SK-N-SH (cell line): ENCODE measurements at regions not wholly inside any gene's neighbourhood (a gene's known extent, or its start where the extent isn't known, plus 50 kb on each side); places are given as distances from the start of the nearest gene placed in this dataset.

Experiments
- CTCF ChIA-PET: fragments of 300-600, 350-600 bp; formaldehyde crosslinking; extraction: SDS; loops from one replicate; lab custom pipeline; 2021; lab: Yijun Ruan, JAX
- POLR2A ChIA-PET: fragments of 350-600 bp; sonication (Branson Sonifier 250); formaldehyde crosslinking; extraction: SDS; loops from one replicate; lab custom pipeline; 2020; ENCODE audit warnings: antibody characterized with exemption, inconsistent platforms; lab: Yijun Ruan, JAX
- DNase-seq: peaks from one replicate; pipeline ENCODE4 v3.0.0; 2012
- H2AFZ ChIP-seq: fragments of 200-600 bp; sonication (generic); 2 replicates; pipeline ENCODE4 v1.8.1; 2016; ENCODE audit warnings: antibody characterized with exemption, mild to moderate bottlenecking, low read depth
- H3F3A ChIP-seq: fragments of 200-600 bp; sonication (generic); replicated peaks from 2 replicates; pipeline ENCODE3; 2016; ENCODE audit warnings: antibody characterized with exemption, mild to moderate bottlenecking; ENCODE audit not compliant: insufficient read depth
- H3K27ac ChIP-seq, 2 experiments: fragments of 200-500 bp in 1 of 2; fragments of 200-600 bp in 1 of 2; sonication (Bioruptor generic) in 1 of 2; sonication (generic), shearing (Covaris generic) in 1 of 2; 2 replicates each; pipeline versions ENCODE4 v1.5.1 to v1.6.1; 2014 to 2016; ENCODE audit warnings: low read depth in 2 of 2, inconsistent platforms in 1 of 2, low read length in 1 of 2, mild to moderate bottlenecking in 1 of 2, mixed read lengths in 1 of 2
- H3K27me3 ChIP-seq: fragments of 200-600 bp; sonication (generic), shearing (Covaris generic); 2 replicates; pipeline ENCODE4 v1.6.1; 2016; ENCODE audit warnings: mixed run types; ENCODE audit not compliant: insufficient read depth
- H3K36me3 ChIP-seq, 2 experiments: fragments of 200-500 bp in 1 of 2; fragments of 200-600 bp in 1 of 2; sonication (Bioruptor generic) in 1 of 2; sonication (generic) in 1 of 2; replicated peaks in 1 of 2; 2 replicates each; pipeline versions ENCODE3 to v1.5.1; 2014 to 2016; ENCODE audit warnings: low read length in 1 of 2, mild to moderate bottlenecking in 1 of 2; ENCODE audit not compliant: insufficient read depth in 2 of 2, control insufficient read depth in 1 of 2
- H3K4me1 ChIP-seq, 2 experiments: fragments of 200-500 bp in 1 of 2; fragments of 200-600 bp in 1 of 2; sonication (Bioruptor generic) in 1 of 2; sonication (generic), shearing (Covaris generic) in 1 of 2; 2 replicates each; pipeline versions ENCODE4 v1.5.1 to v1.6.1; 2014 to 2016; ENCODE audit warnings: low read depth in 1 of 2, low read length in 1 of 2, mixed run types in 1 of 2; ENCODE audit not compliant: insufficient read depth in 2 of 2, control insufficient read depth in 1 of 2
- H3K4me2 ChIP-seq: fragments of 200-600 bp; sonication (generic), shearing (Covaris generic); 2 replicates; pipeline ENCODE4 v1.6.1; 2017; ENCODE audit warnings: mixed run types
- H3K4me3 ChIP-seq, 2 experiments: fragments of 200-500 bp in 1 of 2; fragments of 200-600 bp in 1 of 2; sonication (Bioruptor generic) in 1 of 2; sonication (generic), shearing (Covaris generic) in 1 of 2; 2 replicates each; pipeline versions ENCODE4 v1.5.1 to v1.8.1; 2014 to 2016; ENCODE audit warnings: low read depth in 2 of 2, inconsistent platforms in 1 of 2, low read length in 1 of 2, mild to moderate bottlenecking in 1 of 2, mixed read lengths in 1 of 2, moderate library complexity in 1 of 2
- H3K79me2 ChIP-seq: fragments of 200-600 bp; sonication (generic); 2 replicates; pipeline ENCODE4 v1.8.1; 2017; ENCODE audit warnings: mild to moderate bottlenecking; ENCODE audit not compliant: insufficient read depth
- H3K9ac ChIP-seq: fragments of 200-600 bp; sonication (generic); 2 replicates; pipeline ENCODE4 v1.6.1; 2017; ENCODE audit warnings: mixed run types
- H3K9me2 ChIP-seq: fragments of 200-600 bp; sonication (generic); 2 replicates; pipeline ENCODE4 v1.6.1; 2017; ENCODE audit warnings: mixed run types
- H3K9me3 ChIP-seq: fragments of 200-600 bp; sonication (generic); 2 replicates; pipeline ENCODE4 v1.6.1; 2017; ENCODE audit warnings: mixed run types, mild to moderate bottlenecking, moderate library complexity
- H4K20me1 ChIP-seq: fragments of 200-600 bp; sonication (generic); 2 replicates; pipeline ENCODE4 v1.6.1; 2017; ENCODE audit warnings: mild to moderate bottlenecking, mixed run types; ENCODE audit not compliant: insufficient read depth
- ELF1 ChIP-seq: IDR thresholded peaks from 2 replicates; pipeline ENCODE4 v1.4.0; 2012
- EP300 ChIP-seq, 2 experiments: IDR thresholded peaks; 2 replicates each; pipeline versions ENCODE4 v1.4.0 to v1.6.1; 2012; ENCODE audit warnings: borderline replicate concordance in 1 of 2, low read depth in 1 of 2, low read length in 1 of 2
- EZH2phosphoT487 ChIP-seq: fragments of 200-600 bp; sonication (generic); IDR thresholded peaks from 2 replicates; pipeline ENCODE4 v1.6.1; 2017; ENCODE audit warnings: low read depth, mixed run types, mild to moderate bottlenecking, antibody characterized with exemption, moderate library complexity, borderline replicate concordance
- FOXM1 ChIP-seq: IDR thresholded peaks from 2 replicates; pipeline ENCODE4 v1.4.0; 2012; ENCODE audit warnings: low read depth, mild to moderate bottlenecking
- MXI1 ChIP-seq: IDR thresholded peaks from 2 replicates; pipeline ENCODE4 v1.6.1; 2012; ENCODE audit warnings: mild to moderate bottlenecking, low read depth, low read length, improper control_type of control experiment
- NFIC ChIP-seq: IDR thresholded peaks from 2 replicates; pipeline ENCODE4 v1.4.0; 2012; ENCODE audit warnings: borderline replicate concordance
- NRF1 ChIP-seq: IDR thresholded peaks from 2 replicates; pipeline ENCODE4 v1.6.1; 2012; ENCODE audit warnings: low read depth, mild to moderate bottlenecking, low read length
- POLR2AphosphoS5 ChIP-seq: IDR thresholded peaks from 2 replicates; pipeline ENCODE4 v1.6.1; 2012; ENCODE audit warnings: low read depth, low read length
- RFX5 ChIP-seq: IDR thresholded peaks from 2 replicates; pipeline ENCODE4 v1.6.1; 2012; ENCODE audit warnings: mild to moderate bottlenecking, improper control_type of control experiment, low read length
- SIN3A ChIP-seq: IDR thresholded peaks from 2 replicates; pipeline ENCODE4 v1.6.1; 2012; ENCODE audit warnings: low read depth, mild to moderate bottlenecking, low read length, moderate library complexity, borderline replicate concordance
- TEAD4 ChIP-seq: IDR thresholded peaks from 2 replicates; pipeline ENCODE4 v1.4.0; 2012; ENCODE audit warnings: mild to moderate bottlenecking, borderline replicate concordance; ENCODE audit not compliant: insufficient read depth
- USF2 ChIP-seq: fragments of 150-350 bp; IDR thresholded peaks from 2 replicates; pipeline ENCODE4 v1.6.1; 2017; ENCODE audit warnings: antibody characterized with exemption, low read length, low read depth, borderline replicate concordance
- WGBS: methylation state at CpG from one replicate; pipeline ENCODE4 v1.1.6; 2017; ENCODE audit warnings: low lambda C conversion rate; 5-methylcytosine and 5-hydroxymethylcytosine counted together
- TF ChIP-seq, protein P1 (sequence below): IDR thresholded peaks from 2 replicates; pipeline ENCODE4; 2012

- no peak for TF ChIP-seq NRF1
- no peak for TF ChIP-seq SIN3A
- no peak for TF ChIP-seq POLR2AphosphoS5
- TF ChIP-seq FOXM1: no peak
- no peak for TF ChIP-seq EZH2phosphoT487
- TF ChIP-seq, protein P1, sequence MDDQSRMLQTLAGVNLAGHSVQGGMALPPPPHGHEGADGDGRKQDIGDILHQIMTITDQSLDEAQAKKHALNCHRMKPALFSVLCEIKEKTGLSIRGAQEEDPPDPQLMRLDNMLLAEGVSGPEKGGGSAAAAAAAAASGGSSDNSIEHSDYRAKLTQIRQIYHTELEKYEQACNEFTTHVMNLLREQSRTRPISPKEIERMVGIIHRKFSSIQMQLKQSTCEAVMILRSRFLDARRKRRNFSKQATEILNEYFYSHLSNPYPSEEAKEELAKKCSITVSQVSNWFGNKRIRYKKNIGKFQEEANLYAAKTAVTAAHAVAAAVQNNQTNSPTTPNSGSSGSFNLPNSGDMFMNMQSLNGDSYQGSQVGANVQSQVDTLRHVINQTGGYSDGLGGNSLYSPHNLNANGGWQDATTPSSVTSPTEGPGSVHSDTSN: no peak
- no peak for TF ChIP-seq USF2
- TF ChIP-seq NFIC: no peak
- TF ChIP-seq EP300 (IDR thresholded peaks at IDR 0.05; ENCODE audit: borderline replicate concordance in 1 of 2, low read depth in 1 of 2, low read length in 1 of 2): no peak
These were observed 181.7 kb upstream of the ETAA1 start (continued) for GRCh38 chr2:67215214-67216055.

DNA sequence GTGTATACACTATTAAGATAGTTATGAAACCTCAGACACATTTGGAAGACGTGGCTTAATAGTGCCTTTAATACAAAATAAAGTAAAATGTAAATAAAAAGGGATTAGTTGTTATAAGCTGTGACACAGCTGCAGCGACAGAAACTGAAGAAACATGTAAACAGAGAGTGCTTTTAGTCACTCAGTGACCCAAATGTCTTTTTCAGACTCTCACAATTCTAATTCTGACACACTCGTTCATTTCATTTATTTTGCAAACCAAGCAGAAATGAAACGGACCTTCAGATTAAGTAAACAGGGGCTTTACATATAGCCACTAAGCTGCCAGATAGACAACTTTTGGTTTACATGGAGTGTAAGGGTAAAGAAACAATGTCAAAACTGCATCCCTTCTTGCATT lies 181.0 kb upstream of the ETAA1 start:
- Histone ChIP-seq H3K9me3 (no peaks in the 10 kb centered on the region), H3F3A (no peaks in the 10 kb centered on the region), H3K4me3 (no peak overlapping the region), H3K9me2 (no peaks in the 10 kb centered on the region), H3K79me2 (no peaks in the 10 kb centered on the region), H3K36me3 (no peaks in the 10 kb centered on the region), H3K27ac (no peak overlapping the region; a peak in 1 of 4 replicates), H3K27me3 (no peaks in the 10 kb centered on the region), H4K20me1 (no peaks in the 10 kb centered on the region), H3K9ac (no peak overlapping the region), H3K4me2 (no peak overlapping the region), H3K4me1 (peaks cover 0 to 18% of the 10 kb centered on the region in 2 experiments; a peak in 2 of 4 replicates), H2AFZ (no peak overlapping the region)
- POLR2A ChIA-PET: interaction anchor here (0.6 to 1.8 kb wide), 2 partner anchors 624 to 783 kb away, joined by 3 to 5 read pairs; no protein-coding TSS in a partner anchor
- TF ChIP-seq MXI1 (no peak), TEAD4 (no peak), ELF1 (no peak), POLR2AphosphoS5 (no peak)
- no peak for DNase-seq
- 76% methylated on average over 4 of the region's 4 CpGs for WGBS
- CTCF ChIA-PET: interaction anchor here (0.9 to 1.9 kb wide), 21 partner anchors 9 to 816 kb away, joined by 3 to 18 read pairs (median 5); partner anchors contain the start of gene MEIS1

GRCh38 chr2:67216881-67217280 lies 180.3 kb upstream of the ETAA1 start:
- H3K4me2 ChIP-seq: no peak overlapping the region
- CTCF ChIA-PET: interaction anchor here (1.0 to 1.9 kb wide), 3 partner anchors 260 to 786 kb away, joined by 5 read pairs; no protein-coding TSS in a partner anchor
- TF ChIP-seq RFX5: no peak

More at GRCh38 chr2:67216881-67217280, 180.3 kb upstream of the ETAA1 start:
- WGBS: 54% methylated on average over 1 of the region's 1 CpG
- no peaks in the 10 kb centered on the region for H3K79me2 ChIP-seq
- no peaks in the 10 kb centered on the region for H3K27me3 ChIP-seq
- H3F3A ChIP-seq: no peaks in the 10 kb centered on the region
- H3K9me2 ChIP-seq: no peaks in the 10 kb centered on the region
- H3K27ac ChIP-seq: no peak overlapping the region; a peak in 1 of 4 replicates
- no peaks in the 10 kb centered on the region for H4K20me1 ChIP-seq
- H3K4me3 ChIP-seq: no peak overlapping the region
- H3K4me1 ChIP-seq: peaks cover 0 to 18% of the 10 kb centered on the region in 2 experiments; a peak in 2 of 4 replicates
- no peaks in the 10 kb centered on the region for H3K9me3 ChIP-seq
- no peak overlapping the region for H2AFZ ChIP-seq
- H3K36me3 ChIP-seq: no peaks in the 10 kb centered on the region
- H3K9ac ChIP-seq: no peak overlapping the region
- no peak for DNase-seq
- POLR2A ChIA-PET: interaction anchor here (0.6 kb wide), 1 partner anchor 623 kb away, joined by 3 read pairs; no protein-coding TSS in a partner anchor
